ENCODE measurements at regions not wholly inside any gene's neighbourhood (a gene's known extent, or its start where the extent isn't known, plus 50 kb on each side); places are given as distances from the start of the nearest gene placed in this dataset.

- H3K4me3 Mint-ChIP-seq = peak overlapping the region; percentile 42
- intact Hi-C loops (cut with micrococcal nuclease) = loop anchor here (5.0 kb wide), 3 partner anchors 213 to 583 kb away; partner anchors contain the start of gene JARID2
- no peaks in the 10 kb centered on the region for H3K27me3 Mint-ChIP-seq
- H3K27ac Mint-ChIP-seq = peak overlapping the region; percentile 83
- POLR2A ChIA-PET = interaction anchor here (1.3 kb wide), 1 partner anchor 25 kb away, joined by 4 read pairs; no protein-coding TSS in a partner anchor
- DNase-seq = peak; percentile 34
- H3K36me3 Mint-ChIP-seq (ENCODE audit: low read depth) = no peaks in the 10 kb centered on the region
- H3K9me3 Mint-ChIP-seq = no peaks in the 10 kb centered on the region
- peaks cover 31% of the 10 kb centered on the region for H3K4me1 Mint-ChIP-seq
- ATAC-seq (ENCODE audit: low read depth) = peak; percentile 45
- CTCF ChIA-PET = no interaction called here
- TF ChIP-seq, protein P1, sequence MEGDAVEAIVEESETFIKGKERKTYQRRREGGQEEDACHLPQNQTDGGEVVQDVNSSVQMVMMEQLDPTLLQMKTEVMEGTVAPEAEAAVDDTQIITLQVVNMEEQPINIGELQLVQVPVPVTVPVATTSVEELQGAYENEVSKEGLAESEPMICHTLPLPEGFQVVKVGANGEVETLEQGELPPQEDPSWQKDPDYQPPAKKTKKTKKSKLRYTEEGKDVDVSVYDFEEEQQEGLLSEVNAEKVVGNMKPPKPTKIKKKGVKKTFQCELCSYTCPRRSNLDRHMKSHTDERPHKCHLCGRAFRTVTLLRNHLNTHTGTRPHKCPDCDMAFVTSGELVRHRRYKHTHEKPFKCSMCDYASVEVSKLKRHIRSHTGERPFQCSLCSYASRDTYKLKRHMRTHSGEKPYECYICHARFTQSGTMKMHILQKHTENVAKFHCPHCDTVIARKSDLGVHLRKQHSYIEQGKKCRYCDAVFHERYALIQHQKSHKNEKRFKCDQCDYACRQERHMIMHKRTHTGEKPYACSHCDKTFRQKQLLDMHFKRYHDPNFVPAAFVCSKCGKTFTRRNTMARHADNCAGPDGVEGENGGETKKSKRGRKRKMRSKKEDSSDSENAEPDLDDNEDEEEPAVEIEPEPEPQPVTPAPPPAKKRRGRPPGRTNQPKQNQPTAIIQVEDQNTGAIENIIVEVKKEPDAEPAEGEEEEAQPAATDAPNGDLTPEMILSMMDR (IDR thresholded peaks at IDR 0.05) = no peak
These were observed 546.6 kb downstream of the CD83 start for GRCh38 chr6:14664112-14664601.

DNA sequence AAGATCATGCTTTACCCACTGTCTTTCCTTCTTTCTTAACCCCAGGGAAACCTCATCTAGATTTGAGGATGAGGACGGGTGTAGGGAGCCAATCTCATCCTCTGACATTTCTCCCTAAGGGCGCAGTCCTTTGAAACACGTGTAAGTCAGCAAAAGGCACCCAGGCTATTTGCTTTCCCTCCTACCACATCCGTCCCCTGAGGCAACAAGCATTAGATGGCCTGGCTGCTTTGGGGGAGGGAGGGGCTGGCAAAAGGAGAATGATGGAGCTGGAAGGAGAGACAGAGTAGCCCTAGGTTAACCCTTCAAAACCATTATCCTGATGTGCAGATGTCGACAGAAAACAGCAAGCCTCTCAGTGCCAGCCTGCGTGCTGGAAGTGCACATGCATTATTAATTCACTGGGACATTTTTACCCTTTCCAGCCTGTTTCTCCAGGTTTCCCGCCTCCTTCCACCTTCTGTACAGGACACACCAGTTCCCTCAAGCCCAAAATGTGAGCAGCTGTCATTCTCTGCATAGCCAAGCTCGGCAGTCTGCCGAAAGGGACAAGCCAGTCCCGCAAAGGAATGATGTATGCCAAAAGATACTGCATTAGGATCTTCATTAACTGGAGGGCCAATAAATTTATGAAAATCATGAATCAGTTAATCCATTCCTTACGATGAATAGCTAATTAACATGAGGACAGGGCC, 547.2 kb downstream of the CD83 start:
- CTCF ChIA-PET = no interaction called here
- POLR2A ChIA-PET = interaction anchor here (1.3 kb wide), 1 partner anchor 25 kb away, joined by 4 read pairs; no protein-coding TSS in a partner anchor

GRCh38 chr6:14665827-14666724, 548.5 kb downstream of the CD83 start:
- TF ChIP-seq, protein P1 (IDR thresholded peaks at IDR 0.05) = no peak
- Mint-ChIP-seq H3K4me1 (peaks cover 35% of the 10 kb centered on the region), H3K9me3 (no peaks in the 10 kb centered on the region), H3K27me3 (no peaks in the 10 kb centered on the region), H3K4me3 (no peak overlapping the region), H3K36me3 (ENCODE audit: low read depth) (no peaks in the 10 kb centered on the region), H3K27ac (peak overlapping the region; percentile 48)
- DNase-seq = no peak
- no peak for ATAC-seq (ENCODE audit: low read depth)
- ChIA-PET CTCF (no interaction called here), POLR2A (interaction anchor here (0.6 kb wide), 1 partner anchor 9 kb away, joined by 3 read pairs; no protein-coding TSS in a partner anchor)
- intact Hi-C loops (cut with micrococcal nuclease) = no loop called here

More for the DNA sequence above, 547.2 kb downstream of the CD83 start:
- no peaks in the 10 kb centered on the region for H3K27me3 Mint-ChIP-seq
- intact Hi-C loops (cut with micrococcal nuclease) = loop anchor here (5.0 kb wide), 3 partner anchors 213 to 583 kb away; partner anchors contain the start of gene JARID2
- H3K36me3 Mint-ChIP-seq (ENCODE audit: low read depth) = no peaks in the 10 kb centered on the region
- peak overlapping the region; percentile 83 for H3K27ac Mint-ChIP-seq
- H3K9me3 Mint-ChIP-seq = no peaks in the 10 kb centered on the region
- peaks cover 31% of the 10 kb centered on the region for H3K4me1 Mint-ChIP-seq
- ATAC-seq (ENCODE audit: low read depth) (no peak), DNase-seq (no peak)
- TF ChIP-seq, protein P1 (IDR thresholded peaks at IDR 0.05) = no peak
- H3K4me3 Mint-ChIP-seq = peak overlapping the region; percentile 42

- TF ChIP-seq, protein P1 (IDR thresholded peaks at IDR 0.05) = no peak
- no peaks in the 10 kb centered on the region for H3K27me3 Mint-ChIP-seq
- H3K27ac Mint-ChIP-seq = no peak overlapping the region
- CTCF ChIA-PET = interaction anchor here (0.9 kb wide), 1 partner anchor 719 kb away, joined by 3 read pairs; no protein-coding TSS in a partner anchor
- ATAC-seq (ENCODE audit: low read depth) (no peak), DNase-seq (no peak)
- no peaks in the 10 kb centered on the region for H3K36me3 Mint-ChIP-seq (ENCODE audit: low read depth)
- H3K9me3 Mint-ChIP-seq = no peaks in the 10 kb centered on the region
- POLR2A ChIA-PET = interaction anchor here (1.1 kb wide), 1 partner anchor 23 kb away, joined by 3 read pairs; no protein-coding TSS in a partner anchor
- H3K4me1 Mint-ChIP-seq = peaks cover 26% of the 10 kb centered on the region
- intact Hi-C loops (cut with micrococcal nuclease) = no loop called here
- no peak overlapping the region for H3K4me3 Mint-ChIP-seq
These were observed 553.2 kb downstream of the CD83 start for GRCh38 chr6:14670806-14671205.

Data from activated B cell treated with CpG ODN at 0.5 μM for 24 hours (primary cell).